Right lobe of liver (tissue), 4 donors: ENCODE measurements at regions not wholly inside any gene's neighbourhood (a gene's known extent, or its start where the extent isn't known, plus 50 kb on each side); places are given as distances from the start of the nearest gene placed in this dataset.

ENCODE experiments used
- CTCF ChIP-seq, 4 donors: fragments of 200-600 bp in 3 of 4; fragments of 450-650 bp in 1 of 4; IDR thresholded peaks; one replicate each; pipeline versions ENCODE4 v1.5.1 to v1.8.0; 2016 to 2022; ENCODE audit warnings: antibody characterized with exemption in 4 of 4, mild to moderate bottlenecking in 2 of 4
- POLR2A ChIP-seq: fragments of 450-650 bp; IDR thresholded peaks from one replicate; pipeline ENCODE4 v1.6.1; 2017; ENCODE audit warnings: antibody characterized with exemption, mild to moderate bottlenecking
- donor health status: DM: no; HTN: no; CAD: no.
- donor health status: DM: no; HTN: no; CAD: no.
- donor health status: DM: no; HTN: yes; CAD: no.

- TF ChIP-seq POLR2A (no peak), CTCF (IDR thresholded peaks at IDR 0.05) (no peak)
Measured at GRCh38 chr13:53207556-53207955, 178.9 kb downstream of the OLFM4 start.
